ENCODE measurements at regions not wholly inside any gene's neighbourhood (a gene's known extent, or its start where the extent isn't known, plus 50 kb on each side); places are given as distances from the start of the nearest gene placed in this dataset.

GRCh38 chr4:111636961-111637585 lies 508.2 kb upstream of the FAM241A start:
- no peak for TF ChIP-seq POLR2A (IDR thresholded peaks at IDR 0.05; ENCODE audit: low read depth, low read length)
- TF ChIP-seq CTCF (IDR thresholded peaks at IDR 0.05; ENCODE audit: extremely low read depth in 1 of 2, insufficient read depth in 1 of 2, low read depth in 1 of 2, low read length in 2 of 2) = no peak
- TF ChIP-seq POLR2AphosphoS5 (IDR thresholded peaks at IDR 0.05; ENCODE audit: insufficient read depth, low read depth, low read length) = no peak
- TF ChIP-seq JUN (IDR thresholded peaks at IDR 0.05; ENCODE audit: borderline replicate concordance, insufficient read depth, insufficient read length, low read depth) = no peak
- no peak for TF ChIP-seq EZH2 (IDR thresholded peaks at IDR 0.05; ENCODE audit: borderline replicate concordance, low read depth, low read length, severe bottlenecking)
- TF ChIP-seq FOS (IDR thresholded peaks at IDR 0.05; ENCODE audit: borderline replicate concordance, insufficient read depth, low read length) = no peak
- TF ChIP-seq MAX (IDR thresholded peaks at IDR 0.05; ENCODE audit: insufficient read depth, insufficient read length) = no peak
- no peak for TF ChIP-seq GATA2 (IDR thresholded peaks at IDR 0.05; ENCODE audit: insufficient read depth, insufficient read length, low read depth, low read length)
- TF ChIP-seq MYC (IDR thresholded peaks at IDR 0.05; ENCODE audit: low read depth, low read length) = no peak

Measured in endothelial cell of umbilical vein (primary cell).